ENCODE measurements at regions not wholly inside any gene's neighbourhood (a gene's known extent, or its start where the extent isn't known, plus 50 kb on each side); places are given as distances from the start of the nearest gene placed in this dataset.
A peak's percentile ranks its signal among the peaks of the same experiment; 100 is the strongest.

GRCh38 chrX:43508694-43509093 lies 147.4 kb upstream of the MAOA start:
- DNase-seq (no peak), ATAC-seq (no peak)

- DNase-seq, result no peak
- ATAC-seq, result no peak
Measured at GRCh38 chrX:43510209-43510608, 145.9 kb upstream of the MAOA start.

GRCh38 chrX:43513085-43513484 lies 143.0 kb upstream of the MAOA start:
- no peak for ATAC-seq
- no peak for DNase-seq

- no peak for ATAC-seq
- DNase-seq, result no peak
Measured at GRCh38 chrX:43514820-43515219, 141.3 kb upstream of the MAOA start.

GRCh38 chrX:43522582-43522981 lies 133.5 kb upstream of the MAOA start:
- no peak for ATAC-seq
- DNase-seq, result no peak

- DNase-seq, result no peak
- ATAC-seq, result no peak
Measured at GRCh38 chrX:43525901-43526610, 130.0 kb upstream of the MAOA start.

GRCh38 chrX:43526878-43527277 lies 129.2 kb upstream of the MAOA start:
- DNase-seq (no peak), ATAC-seq (no peak)

GRCh38 chrX:43527801-43528200 lies 128.3 kb upstream of the MAOA start:
- ATAC-seq, result no peak
- no peak for DNase-seq

GRCh38 chrX:43530837-43531236 lies 125.3 kb upstream of the MAOA start:
- ATAC-seq (no peak), DNase-seq (no peak)

- DNase-seq (no peak), ATAC-seq (no peak)
Measured at GRCh38 chrX:43540318-43540717, 115.8 kb upstream of the MAOA start.

- ATAC-seq, result no peak
- DNase-seq, result no peak
Measured at GRCh38 chrX:43551590-43551989, 104.5 kb upstream of the MAOA start.

GRCh38 chrX:43552156-43552555 lies 103.9 kb upstream of the MAOA start:
- ATAC-seq, result no peak
- no peak for DNase-seq

- no peak for ATAC-seq
- DNase-seq, result no peak
Measured at GRCh38 chrX:43552703-43553102, 103.4 kb upstream of the MAOA start.

- no peak for ATAC-seq
- DNase-seq, result no peak
Measured at GRCh38 chrX:43553257-43553656, 102.8 kb upstream of the MAOA start.

- no peak for ATAC-seq
Measured at GRCh38 chrX:43556207-43556606, 99.9 kb upstream of the MAOA start.

GRCh38 chrX:43557792-43558191 lies 98.3 kb upstream of the MAOA start:
- DNase-seq, result peak; percentile 54
- ATAC-seq, result no peak

More at GRCh38 chrX:43556207-43556606, 99.9 kb upstream of the MAOA start:
- no peak for DNase-seq

- DNase-seq, result peak; percentile 17
- ATAC-seq, result no peak
Measured at GRCh38 chrX:43559644-43560043, 96.5 kb upstream of the MAOA start.

GRCh38 chrX:43560247-43560946 lies 95.7 kb upstream of the MAOA start:
- ATAC-seq (no peak), DNase-seq (no peak)

GRCh38 chrX:43562372-43562771 lies 93.7 kb upstream of the MAOA start:
- DNase-seq (no peak), ATAC-seq (no peak)

- no peak for ATAC-seq
Measured at GRCh38 chrX:43564953-43565352, 91.1 kb upstream of the MAOA start.

GRCh38 chrX:43566170-43566569 lies 89.9 kb upstream of the MAOA start:
- DNase-seq (no peak), ATAC-seq (no peak)

More at GRCh38 chrX:43564953-43565352, 91.1 kb upstream of the MAOA start:
- DNase-seq, result no peak

GRCh38 chrX:43573441-43574015 lies 82.6 kb upstream of the MAOA start:
- ATAC-seq, result no peak
- no peak for DNase-seq

GRCh38 chrX:43580621-43581020 lies 75.5 kb upstream of the MAOA start:
- ATAC-seq (no peak), DNase-seq (no peak)

GRCh38 chrX:43581167-43581566 lies 74.9 kb upstream of the MAOA start:
- ATAC-seq (no peak), DNase-seq (no peak)

All from stimulated activated naive CD8-positive, alpha-beta T cell treated with anti-CD3 and anti-CD28 coated beads, Interleukin-15, Interleukin-2, amounts not matched to agents 100 U/mL and 50 U/mL, for 24 hours (primary cell).